ENCODE measurements at regions not wholly inside any gene's neighbourhood (a gene's known extent, or its start where the extent isn't known, plus 50 kb on each side); places are given as distances from the start of the nearest gene placed in this dataset.

DNA sequence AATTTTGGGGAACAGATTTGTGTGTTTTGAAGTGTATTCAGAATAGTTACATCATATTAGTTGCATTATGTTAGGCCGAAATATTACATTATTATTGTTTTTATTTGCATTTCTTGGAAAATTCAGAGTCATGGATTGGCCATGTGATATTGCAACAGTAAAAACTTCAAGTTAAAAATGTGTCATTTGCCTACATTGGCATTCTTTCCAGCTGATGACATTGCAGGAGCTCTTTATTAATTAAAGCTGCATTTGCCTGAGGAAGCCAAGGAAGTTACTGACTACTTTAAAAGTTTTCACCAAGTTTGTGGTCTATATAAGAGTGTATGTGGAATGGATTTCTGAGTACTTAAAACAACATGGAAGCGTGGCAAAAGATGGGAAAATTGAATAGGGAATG lies 726.4 kb upstream of the SGO1 start:
- H2BK120ac ChIP-seq (ENCODE audit: low read depth, low read length): no peak overlapping the region
- H3K27ac ChIP-seq (ENCODE audit: insufficient read depth, low read length): no peak overlapping the region
- H3K56ac ChIP-seq (ENCODE audit: extremely low read depth, insufficient read depth, low read length): no peak overlapping the region
- CTCF ChIA-PET: no interaction called here
- H3K9me1 ChIP-seq (ENCODE audit: insufficient read depth, low read length): no peaks in the 10 kb centered on the region
- no peaks in the 10 kb centered on the region for H4K20me1 ChIP-seq (ENCODE audit: insufficient read depth, low read length)
- H2BK5ac ChIP-seq (ENCODE audit: low read depth, low read length, poor library complexity, severe bottlenecking): no peak overlapping the region
- TF ChIP-seq MXI1 (IDR thresholded peaks at IDR 0.05; ENCODE audit: borderline replicate concordance, low read depth, low read length) (no peak), RCOR1 (IDR thresholded peaks at IDR 0.05; ENCODE audit: insufficient replicate concordance, low read length) (no peak), MAZ (IDR thresholded peaks at IDR 0.05; ENCODE audit: borderline replicate concordance, low read depth, low read length) (no peak), POLR2A (IDR thresholded peaks at IDR 0.05; ENCODE audit: low read depth, low read length) (no peak), MAFK (IDR thresholded peaks at IDR 0.05; ENCODE audit: low read depth, low read length) (no peak), RFX5 (IDR thresholded peaks at IDR 0.05; ENCODE audit: low read depth, low read length) (no peak)
- TF ChIP-seq, protein P1, sequence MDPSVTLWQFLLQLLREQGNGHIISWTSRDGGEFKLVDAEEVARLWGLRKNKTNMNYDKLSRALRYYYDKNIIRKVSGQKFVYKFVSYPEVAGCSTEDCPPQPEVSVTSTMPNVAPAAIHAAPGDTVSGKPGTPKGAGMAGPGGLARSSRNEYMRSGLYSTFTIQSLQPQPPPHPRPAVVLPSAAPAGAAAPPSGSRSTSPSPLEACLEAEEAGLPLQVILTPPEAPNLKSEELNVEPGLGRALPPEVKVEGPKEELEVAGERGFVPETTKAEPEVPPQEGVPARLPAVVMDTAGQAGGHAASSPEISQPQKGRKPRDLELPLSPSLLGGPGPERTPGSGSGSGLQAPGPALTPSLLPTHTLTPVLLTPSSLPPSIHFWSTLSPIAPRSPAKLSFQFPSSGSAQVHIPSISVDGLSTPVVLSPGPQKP (IDR thresholded peaks at IDR 0.05; ENCODE audit: borderline replicate concordance, low read depth, low read length): no peak
- H2BK20ac ChIP-seq (ENCODE audit: low read depth, low read length): no peak overlapping the region
- POLR2A ChIA-PET (ENCODE audit: unreplicated experiment): no interaction called here
- no peaks in the 10 kb centered on the region for H3K36me3 ChIP-seq (ENCODE audit: control insufficient read depth, insufficient read depth, low read length)
- H3K4me1 ChIP-seq (ENCODE audit: control insufficient read depth, insufficient read depth, low read length): no peaks in the 10 kb centered on the region
- no peak overlapping the region for H4K91ac ChIP-seq (ENCODE audit: insufficient read depth, low read depth, low read length)
- in situ Hi-C loops (cut with MboI; ENCODE audit: low sequenced_read_pairs) (no loop called here), intact Hi-C loops (cut with micrococcal nuclease) (no loop called here), dilution Hi-C loops (cut with HindIII; ENCODE audit: low sequenced_read_pairs, unreplicated experiment) (no loop called here)
- H3K4me2 ChIP-seq (ENCODE audit: low read depth, low read length): no peak overlapping the region
- no peaks in the 10 kb centered on the region for H3K79me1 ChIP-seq (ENCODE audit: low read depth in 1 of 2, low read length in 2 of 2)
- no CpG with 5 or more reads among the region's 2 CpGs for WGBS, 2 experiments (ENCODE audit: extremely low coverage in 2 of 2, insufficient read length in 1 of 2)
- no peak for ATAC-seq (ENCODE audit: low read depth)
- no peak overlapping the region for H3K9ac ChIP-seq (ENCODE audit: low read depth, low read length)
- no peak overlapping the region for H3K23ac ChIP-seq (ENCODE audit: low read depth, low read length)
- H2AFZ ChIP-seq (replicated peaks; ENCODE audit: low read length, poor library complexity): no peak overlapping the region
- H3K27me3 ChIP-seq (ENCODE audit: control insufficient read depth, insufficient read depth, low read length): no peaks in the 10 kb centered on the region
- no peak overlapping the region for H3K18ac ChIP-seq (ENCODE audit: low read depth, low read length)
- H4K8ac ChIP-seq (ENCODE audit: low read depth in 2 of 2, low read length in 2 of 2): no peak overlapping the region
- no peak for DNase-seq
- no peak overlapping the region for H3K4ac ChIP-seq (ENCODE audit: low read depth, low read length)
- no peak overlapping the region for H4K5ac ChIP-seq (ENCODE audit: low read depth, low read length)
- no peak overlapping the region for H2AK9ac ChIP-seq (replicated peaks; ENCODE audit: low read depth, low read length, poor library complexity)
- H3K14ac ChIP-seq (replicated peaks; ENCODE audit: low read depth, low read length): no peak overlapping the region
- H3K9me3 ChIP-seq (ENCODE audit: control insufficient read depth, insufficient read depth, low read length): peaks cover 3% of the 10 kb centered on the region; the same call in 1 of the 2 replicates
- no peak overlapping the region for H3K4me3 ChIP-seq (ENCODE audit: insufficient read depth, low read depth, low read length)
- H2BK15ac ChIP-seq (ENCODE audit: low read depth, low read length): no peak overlapping the region
- no peak overlapping the region for H2AK5ac ChIP-seq (ENCODE audit: low read depth, low read length)
- BruUV-seq (replicated peaks): no TSS peak
